ENCODE measurements at regions not wholly inside any gene's neighbourhood (a gene's known extent, or its start where the extent isn't known, plus 50 kb on each side); places are given as distances from the start of the nearest gene placed in this dataset.
"Not testable (repeated sequence)": the region's sequence is repeated elsewhere in the genome, so short reads cannot be mapped to it uniquely, and the experiment has no call there.

DNA sequence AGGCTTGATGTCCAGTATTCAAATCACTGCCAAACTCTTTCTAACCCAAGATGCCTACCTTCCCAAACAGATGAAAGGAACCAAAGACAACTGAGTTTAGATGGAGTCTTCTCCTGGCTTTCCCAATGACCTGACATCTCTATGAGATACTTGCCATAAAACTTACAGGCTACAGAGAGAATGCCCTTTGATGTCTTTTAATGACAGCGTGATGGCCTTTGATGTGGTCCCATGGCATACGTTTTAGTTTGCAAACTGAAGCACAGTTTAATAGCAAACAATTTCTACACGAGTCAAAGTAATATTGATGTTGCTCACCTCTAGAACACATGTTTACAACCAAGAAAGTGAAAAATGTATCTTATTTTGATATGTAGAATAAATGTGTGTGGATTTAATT is 73.2 kb downstream of the ZIC4 start:
- DNase-seq, result no peak

- no peak for DNase-seq
Observed at GRCh38 chr3:147328711-147329110, 77.6 kb downstream of the ZIC4 start.

- no peak for DNase-seq
Observed at GRCh38 chr3:147324356-147324755, 82.0 kb downstream of the ZIC4 start.

DNA sequence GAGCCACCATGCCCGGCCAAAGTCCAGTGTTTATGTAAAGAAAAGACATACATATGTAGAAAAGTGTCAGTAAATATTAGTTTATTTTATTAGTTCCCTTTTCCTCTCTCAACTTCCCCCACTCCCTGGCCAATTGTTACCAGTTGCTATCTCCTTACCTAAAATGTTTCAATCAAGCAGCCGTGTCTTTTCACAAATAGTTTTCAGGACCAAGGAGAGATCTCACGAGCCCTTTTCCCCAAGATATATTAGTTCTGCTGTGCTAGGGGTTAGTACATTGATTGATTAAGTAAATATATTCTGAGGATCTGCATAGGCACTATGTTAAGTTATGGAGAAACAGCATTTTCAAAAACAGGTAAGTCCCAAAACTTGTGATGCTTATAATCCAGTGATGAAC is 87.4 kb downstream of the ZIC4 start:
- no peak for DNase-seq

DNA sequence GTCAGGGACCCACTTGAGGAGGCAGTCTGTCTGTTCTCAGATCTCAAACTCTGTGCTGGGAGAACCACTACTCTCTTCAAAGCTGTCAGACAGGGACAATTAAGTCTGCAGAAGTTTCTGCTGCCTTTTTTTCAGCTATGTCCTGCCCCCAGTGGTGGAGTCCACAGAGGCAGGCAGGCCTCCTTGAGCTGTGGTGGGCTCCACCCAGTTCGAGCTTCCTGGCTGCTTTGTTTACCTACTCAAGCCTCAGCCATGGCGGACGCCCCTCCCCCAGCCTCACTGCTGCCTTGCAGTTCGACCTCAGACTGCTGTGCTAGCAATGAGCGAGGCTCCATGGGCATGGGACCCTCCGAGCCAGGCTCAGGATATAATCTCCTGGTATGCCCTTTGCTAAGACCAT is 89.3 kb downstream of the ZIC4 start:
- DNase-seq, result not testable (repeated sequence)

DNA sequence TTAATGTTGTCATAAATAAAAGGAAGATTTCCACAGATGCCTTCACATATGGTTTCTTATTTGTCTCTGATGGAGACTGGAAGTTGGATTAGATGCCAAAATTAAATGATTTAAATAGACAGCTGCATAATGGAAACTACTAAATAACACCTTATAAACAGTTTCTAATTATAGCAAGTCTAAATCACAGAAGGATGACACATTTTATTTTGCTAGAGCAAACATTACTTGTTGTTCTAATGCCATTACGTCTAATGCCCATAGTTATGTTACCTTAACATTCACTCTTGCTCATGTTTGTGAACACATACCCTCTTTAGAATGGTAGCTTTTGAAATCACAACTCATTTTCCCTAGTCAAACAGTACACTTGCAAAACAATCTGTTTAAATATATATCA is 92.8 kb downstream of the ZIC4 start:
- DNase-seq, result no peak

DNA sequence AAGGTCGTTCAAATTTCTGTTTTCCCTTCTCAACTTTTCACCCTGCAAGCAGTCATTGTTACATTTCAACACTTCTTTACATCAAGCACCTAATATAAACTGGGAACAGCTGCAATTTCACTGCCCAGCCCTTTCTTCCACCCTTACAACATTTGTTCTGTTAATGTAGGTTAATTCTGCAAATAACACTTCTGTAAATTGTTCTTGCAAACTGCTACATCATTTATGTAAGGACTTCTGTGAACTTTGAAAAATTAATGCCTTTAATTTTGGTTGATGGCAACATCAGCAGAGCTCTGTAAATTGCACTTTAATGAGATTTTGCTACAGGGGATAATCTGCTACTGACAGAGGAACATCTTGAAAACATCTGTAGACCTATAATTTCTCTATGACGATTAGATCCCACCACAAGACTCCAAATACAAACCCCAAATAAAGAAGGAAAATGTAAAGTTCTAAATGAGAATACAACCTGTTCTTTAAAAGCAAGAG is 93.5 kb downstream of the ZIC4 start:
- DNase-seq, result no peak

GRCh38 chr3:147311716-147312115 is 94.6 kb downstream of the ZIC4 start:
- DNase-seq, result no peak

GRCh38 chr3:147305533-147306250 is 100.7 kb downstream of the ZIC4 start:
- DNase-seq, result no peak

DNA sequence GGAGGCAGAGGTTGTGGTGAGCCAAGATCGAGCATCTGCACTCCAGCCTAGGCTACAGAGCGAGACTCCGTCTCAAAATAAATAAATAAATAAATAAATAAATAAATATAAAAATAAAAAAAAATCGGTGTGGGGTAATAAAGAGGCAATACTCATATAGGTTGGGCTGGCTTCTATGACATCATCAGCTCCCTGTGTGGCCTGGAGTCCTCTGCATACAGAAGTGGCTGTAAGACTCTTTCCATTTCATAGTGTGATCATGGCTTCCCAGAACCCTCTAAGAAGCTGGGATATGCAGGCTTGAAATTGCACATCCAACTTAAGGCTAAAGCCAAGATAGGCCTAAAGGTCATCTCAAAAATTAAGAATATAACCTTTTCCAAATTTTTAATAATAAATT is 101.6 kb downstream of the ZIC4 start:
- DNase-seq, result no peak

- DNase-seq, result no peak
Observed at GRCh38 chr3:147301781-147302180, 104.6 kb downstream of the ZIC4 start.

DNA sequence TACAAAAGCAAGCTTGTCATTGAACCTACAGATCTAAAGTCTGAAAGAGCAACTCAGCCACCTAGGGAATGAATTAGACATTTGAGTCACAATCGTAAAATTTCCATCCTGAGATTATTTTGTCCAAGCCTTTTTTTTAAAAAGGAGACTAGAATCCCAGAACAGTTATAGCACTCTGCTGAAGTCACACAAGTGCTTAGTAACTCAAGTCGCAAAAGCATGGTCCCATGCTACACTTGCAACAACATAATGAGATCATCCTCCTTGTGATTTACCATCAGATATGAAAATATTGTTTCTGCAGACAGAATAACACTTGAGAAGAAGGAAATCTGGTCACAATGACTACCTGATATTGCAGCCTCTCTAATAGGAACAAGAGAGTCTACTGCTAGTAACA is 106.7 kb downstream of the ZIC4 start:
- no peak for DNase-seq

- no peak for DNase-seq
Observed at GRCh38 chr3:147298511-147298982, 107.8 kb downstream of the ZIC4 start.

DNA sequence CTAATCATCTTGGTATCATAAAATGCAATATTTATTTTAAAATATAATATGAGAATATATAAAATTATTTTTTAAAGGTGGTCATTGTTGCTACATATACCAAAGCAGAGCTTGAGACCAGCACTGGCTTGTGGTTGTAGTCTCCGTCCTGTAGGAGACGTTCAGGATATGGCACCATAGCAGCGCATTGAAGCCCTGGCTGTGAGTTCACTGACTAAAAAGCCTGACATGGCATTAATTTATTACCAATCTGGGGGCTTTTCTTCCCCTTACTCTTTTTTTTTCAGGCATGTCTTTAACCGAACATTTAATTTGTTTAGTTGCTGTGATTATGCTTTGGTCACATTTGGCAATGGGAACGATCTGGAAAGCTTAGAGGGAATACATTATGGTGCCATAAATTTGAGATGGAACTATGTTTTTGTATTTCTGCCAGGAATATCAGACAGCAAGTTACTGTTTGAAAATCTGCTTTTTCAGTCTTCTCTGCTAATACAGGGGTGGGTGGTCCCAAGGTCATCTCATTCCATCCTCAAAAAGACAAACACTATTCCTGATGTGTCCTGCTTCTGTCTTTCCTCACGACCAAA is 108.5 kb downstream of the ZIC4 start:
- no peak for DNase-seq

GRCh38 chr3:147287370-147287769 is 119.0 kb downstream of the ZIC4 start:
- DNase-seq, result not testable (repeated sequence)

DNA sequence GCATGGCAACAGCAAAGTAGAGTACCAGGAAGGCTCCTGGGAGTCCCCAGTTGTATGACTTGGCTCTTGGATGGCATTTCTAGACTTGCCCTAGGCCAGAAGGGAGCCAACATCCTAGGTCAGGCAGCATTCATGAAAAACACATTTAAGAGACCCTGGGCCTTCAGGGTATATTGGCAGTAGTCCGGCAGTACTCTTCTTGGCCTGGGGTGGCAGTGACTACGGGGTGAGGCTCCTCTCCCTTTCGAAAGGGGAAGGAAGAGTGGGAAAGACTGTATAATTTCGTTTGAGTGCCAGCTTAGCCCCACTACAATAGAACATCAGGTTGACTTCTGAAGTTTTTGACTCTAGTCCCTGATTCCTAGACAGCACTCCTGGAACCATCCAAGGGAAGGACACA is 136.4 kb downstream of the ZIC4 start:
- DNase-seq, result no peak

DNA sequence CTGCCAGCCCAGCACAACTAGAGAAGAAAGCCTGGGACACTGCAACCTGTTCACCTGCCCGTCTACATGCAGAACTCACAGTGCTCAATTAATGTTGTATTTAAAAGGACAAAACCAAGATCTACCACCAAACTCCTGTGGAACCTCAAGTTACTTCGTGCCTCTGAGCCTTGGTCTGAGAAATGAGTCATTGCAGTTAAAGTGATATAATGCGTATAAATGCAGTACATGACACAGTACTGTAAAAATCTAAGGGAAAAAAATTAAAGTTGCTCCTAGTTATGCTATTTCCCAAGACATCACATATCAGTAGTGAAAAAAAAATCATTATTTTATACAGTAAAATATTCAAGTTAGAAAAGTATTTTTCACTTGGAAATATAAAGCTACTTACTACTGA is 138.9 kb downstream of the ZIC4 start:
- DNase-seq, result no peak

GRCh38 chr3:147257944-147258343 is 148.4 kb downstream of the ZIC4 start:
- DNase-seq, result no peak

DNA sequence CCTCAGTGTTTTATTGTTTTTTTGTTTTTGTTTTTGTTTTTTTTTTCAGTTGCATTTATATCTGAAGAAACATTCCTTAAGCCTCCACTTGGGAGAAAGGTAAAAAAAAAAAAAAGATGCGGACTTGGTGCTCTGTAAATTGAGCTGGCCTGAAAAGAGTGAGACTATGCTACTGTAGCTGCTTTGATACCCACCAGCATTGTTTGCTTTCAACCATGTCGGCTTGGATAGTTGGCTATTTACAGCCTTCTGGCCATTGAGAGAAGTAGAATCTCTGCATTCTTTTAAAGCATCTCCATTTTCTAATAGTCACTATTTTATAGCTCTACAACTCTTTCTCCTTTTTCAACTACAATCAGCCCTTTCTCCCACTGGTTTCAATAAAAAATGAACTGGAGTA is 149.6 kb downstream of the ZIC4 start:
- DNase-seq, result no peak

DNA sequence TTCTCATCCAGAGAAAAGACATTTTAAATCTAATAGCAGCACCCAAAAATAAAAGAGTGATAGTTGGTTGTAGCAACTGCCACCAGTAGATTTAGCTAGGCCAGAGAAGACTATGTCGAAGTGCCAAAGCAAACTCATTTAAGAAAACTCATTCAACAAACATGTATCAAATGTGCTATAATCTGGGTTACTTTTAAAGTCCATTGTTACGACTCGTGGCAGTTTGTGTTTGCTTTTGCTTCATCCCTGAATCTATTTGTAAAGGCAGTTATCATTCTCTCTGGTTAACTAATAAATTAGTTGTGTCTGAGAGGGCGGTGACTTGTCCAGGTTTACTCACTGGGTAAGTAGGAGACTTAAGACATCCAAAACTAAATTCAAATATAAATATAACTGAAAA is 159.4 kb downstream of the ZIC4 start:
- DNase-seq, result no peak

DNA sequence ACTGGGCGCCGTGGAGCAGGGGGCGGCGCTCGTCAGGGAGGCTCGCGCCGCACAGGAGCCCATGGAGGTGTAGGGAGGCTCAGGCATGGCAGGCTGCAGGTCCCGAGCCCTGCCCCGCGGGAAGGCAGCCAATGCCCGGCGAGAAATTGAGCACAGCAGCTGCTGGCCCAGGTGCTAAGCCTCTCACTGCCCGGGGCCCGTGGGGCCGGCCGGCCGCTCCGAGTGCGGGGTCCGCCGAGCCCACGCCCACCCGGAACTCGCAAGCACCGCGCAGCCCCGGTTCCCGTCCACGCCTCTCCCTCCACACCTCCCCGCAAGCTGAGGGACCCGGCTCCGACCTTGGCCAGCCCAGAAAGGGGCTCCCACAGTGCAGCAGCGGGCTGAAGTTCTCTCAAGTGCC is 160.7 kb downstream of the ZIC4 start:
- DNase-seq, result not testable (repeated sequence)

DNA sequence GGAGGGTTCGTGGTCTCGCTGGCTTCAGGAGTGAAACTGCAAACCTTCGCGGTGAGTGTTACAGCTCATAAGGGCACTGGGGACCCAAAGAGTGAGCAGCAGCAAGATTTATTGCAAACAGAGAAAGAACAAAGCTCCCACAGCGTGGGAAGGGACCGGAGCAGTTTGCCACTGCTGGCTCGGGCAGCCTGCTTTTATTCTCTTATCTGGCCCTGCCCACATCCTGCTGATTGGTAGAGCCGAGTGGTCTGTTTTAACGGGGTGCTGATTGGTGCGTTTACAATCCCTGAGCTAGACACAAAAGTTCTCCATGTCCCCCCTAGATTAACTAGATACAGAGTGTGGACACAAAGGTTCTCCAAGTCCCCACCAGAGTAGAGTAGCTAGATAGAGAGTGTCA is 161.3 kb downstream of the ZIC4 start:
- not testable (repeated sequence) for DNase-seq

- no peak for DNase-seq
Observed at GRCh38 chr3:147244397-147244796, 161.9 kb downstream of the ZIC4 start.

- no peak for DNase-seq
Observed at GRCh38 chr3:147240581-147240980, 165.8 kb downstream of the ZIC4 start.

GRCh38 chr3:147237991-147238390 is 168.4 kb downstream of the ZIC4 start:
- no peak for DNase-seq

Measured in NCI-H748 treated with DMSO at 0.1 percent for 48 hours (cell line).